Breast epithelium (tissue), 3 donors: ENCODE measurements at regions not wholly inside any gene's neighbourhood (a gene's known extent, or its start where the extent isn't known, plus 50 kb on each side); places are given as distances from the start of the nearest gene placed in this dataset.

Source experiments
- CTCF ChIP-seq, 3 donors: fragments of 450-650 bp; IDR thresholded peaks; one replicate each; pipeline ENCODE4 v1.5.1; 2016 to 2017; ENCODE audit warnings: antibody characterized with exemption in 3 of 3, mild to moderate bottlenecking in 3 of 3, moderate library complexity in 3 of 3
- POLR2A ChIP-seq: fragments of 450-650 bp; IDR thresholded peaks from one replicate; pipeline ENCODE4 v1.6.1; 2016; ENCODE audit warnings: antibody characterized with exemption, mild to moderate bottlenecking, moderate library complexity
- POLR2AphosphoS5 ChIP-seq, 3 donors: sonication (generic); formaldehyde crosslinking; IDR thresholded peaks; one replicate each; pipeline ENCODE4 v1.6.1; 2017; ENCODE audit warnings: antibody characterized with exemption in 3 of 3

- no peak for TF ChIP-seq CTCF (IDR thresholded peaks at IDR 0.05)
- TF ChIP-seq POLR2A, result no peak
- no peak for TF ChIP-seq POLR2AphosphoS5 (IDR thresholded peaks at IDR 0.05)
These were observed 81.6 kb upstream of the ARMC3 start for GRCh38 chr10:22846294-22846693.
